ENCODE measurements at regions not wholly inside any gene's neighbourhood (a gene's known extent, or its start where the extent isn't known, plus 50 kb on each side); places are given as distances from the start of the nearest gene placed in this dataset.

GRCh38 chr14:51185180-51185579 lies 54.9 kb upstream of the TMX1 start:
- no peak for TF ChIP-seq CTCF (IDR thresholded peaks at IDR 0.05; ENCODE audit: insufficient read depth, low read length, poor library complexity, severe bottlenecking)
- no peak overlapping the region for H3K4me3 ChIP-seq (ENCODE audit: low read depth, low read length)
- H3K36me3 ChIP-seq (ENCODE audit: control insufficient read depth, insufficient read depth, low read length), result no peaks in the 10 kb centered on the region
- DNase-seq (ENCODE audit: low read depth), result no peak
- no peaks in the 10 kb centered on the region for H3K27me3 ChIP-seq (ENCODE audit: control insufficient read depth, insufficient read depth, low read length)

DNA sequence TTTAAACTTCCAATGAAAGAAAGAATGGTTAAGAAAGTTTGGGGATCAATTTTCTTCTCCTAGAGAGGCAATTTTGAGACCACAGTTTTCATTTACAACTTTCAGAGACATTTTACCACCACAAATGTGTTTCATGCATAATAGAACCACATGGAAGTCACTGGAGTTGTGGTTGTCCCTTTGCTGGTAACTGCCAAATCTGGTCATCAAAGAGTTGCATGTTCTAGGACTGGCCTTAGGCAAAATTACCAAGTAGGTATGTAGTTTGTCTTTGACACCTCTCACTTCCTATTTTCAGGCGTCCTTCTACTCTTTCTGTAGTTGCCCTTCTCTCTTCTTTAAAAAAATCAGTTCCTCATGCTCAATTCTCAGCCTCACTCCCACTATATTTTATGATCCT lies 54.3 kb upstream of the TMX1 start:
- no peak for TF ChIP-seq CTCF (IDR thresholded peaks at IDR 0.05; ENCODE audit: insufficient read depth, low read length, poor library complexity, severe bottlenecking)
- H3K27me3 ChIP-seq (ENCODE audit: control insufficient read depth, insufficient read depth, low read length), result no peaks in the 10 kb centered on the region
- DNase-seq (ENCODE audit: low read depth), result no peak
- no peaks in the 10 kb centered on the region for H3K36me3 ChIP-seq (ENCODE audit: control insufficient read depth, insufficient read depth, low read length)
- no peak overlapping the region for H3K4me3 ChIP-seq (ENCODE audit: low read depth, low read length)

DNA sequence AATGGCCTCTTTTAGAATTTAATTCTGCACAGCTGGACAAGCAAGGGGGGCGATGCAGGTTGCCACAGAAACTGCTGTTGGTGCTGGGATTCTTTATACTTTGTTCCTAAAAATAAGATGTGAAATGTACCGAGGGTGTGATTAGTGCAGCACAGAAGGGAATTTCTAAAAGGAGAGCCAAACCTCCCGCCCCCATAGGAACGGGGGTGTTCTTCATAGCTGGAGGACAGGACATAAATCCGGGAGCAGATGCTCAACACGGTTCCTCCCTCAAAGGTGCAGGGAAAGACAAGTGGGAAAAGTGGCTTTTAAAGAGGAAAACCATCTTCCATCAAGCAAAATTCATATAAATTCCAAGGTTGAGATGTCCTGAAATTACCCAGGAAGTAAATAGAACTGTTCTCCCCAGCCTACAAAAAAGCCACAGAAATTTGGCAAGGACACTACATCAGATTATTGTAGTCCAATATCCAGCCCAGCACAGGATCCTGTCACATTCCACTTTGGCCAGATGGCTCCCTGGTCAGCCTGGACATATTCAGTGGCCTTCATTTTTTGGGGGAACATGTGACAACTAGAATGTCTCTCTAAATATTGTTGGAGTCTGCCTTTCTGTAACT lies 51.4 kb upstream of the TMX1 start:
- DNase-seq (ENCODE audit: low read depth), result no peak
- no peaks in the 10 kb centered on the region for H3K27me3 ChIP-seq (ENCODE audit: control insufficient read depth, insufficient read depth, low read length)
- no peak for TF ChIP-seq CTCF (IDR thresholded peaks at IDR 0.05; ENCODE audit: insufficient read depth, low read length, poor library complexity, severe bottlenecking)
- H3K36me3 ChIP-seq (ENCODE audit: control insufficient read depth, insufficient read depth, low read length), result no peaks in the 10 kb centered on the region
- no peak overlapping the region for H3K4me3 ChIP-seq (ENCODE audit: low read depth, low read length)

- no peak overlapping the region for H3K4me3 ChIP-seq (ENCODE audit: low read depth, low read length)
- no peak for DNase-seq (ENCODE audit: low read depth)
- no peak for TF ChIP-seq CTCF (IDR thresholded peaks at IDR 0.05; ENCODE audit: insufficient read depth, low read length, poor library complexity, severe bottlenecking)
- no peaks in the 10 kb centered on the region for H3K36me3 ChIP-seq (ENCODE audit: control insufficient read depth, insufficient read depth, low read length)
- H3K27me3 ChIP-seq (ENCODE audit: control insufficient read depth, insufficient read depth, low read length), result no peaks in the 10 kb centered on the region
Observed at GRCh38 chr14:51189600-51190376, 50.3 kb upstream of the TMX1 start.

Measured in kidney epithelial cell (primary cell).